HG03571 (cell line): ENCODE measurements at regions not wholly inside any gene's neighbourhood (a gene's known extent, or its start where the extent isn't known, plus 50 kb on each side); places are given as distances from the start of the nearest gene placed in this dataset.

Experiments
- ATAC-seq: cut with Tn5 transposase; IDR thresholded peaks from one replicate; pipeline ENCODE4 v1.9.1; 2021; ENCODE audit not compliant: unreplicated experiment

GRCh38 chr12:105783983-105784947 lies 354.5 kb downstream of the NUAK1 start:
- peak; percentile 78 for ATAC-seq

- no peak for ATAC-seq
These were observed 345.3 kb downstream of the NUAK1 start for GRCh38 chr12:105793421-105793820.

- ATAC-seq: no peak
These were observed 340.4 kb downstream of the NUAK1 start for GRCh38 chr12:105798256-105798845.

- ATAC-seq: no peak
These were observed 339.7 kb downstream of the NUAK1 start for GRCh38 chr12:105799103-105799502.

GRCh38 chr12:105801351-105801750 lies 337.4 kb downstream of the NUAK1 start:
- no peak for ATAC-seq

GRCh38 chr12:105803292-105803691 lies 335.5 kb downstream of the NUAK1 start:
- ATAC-seq: no peak

GRCh38 chr12:105804591-105805265 lies 334.0 kb downstream of the NUAK1 start:
- ATAC-seq: no peak

GRCh38 chr12:105805730-105806399 lies 332.9 kb downstream of the NUAK1 start:
- ATAC-seq: no peak

GRCh38 chr12:105806400-105806770 lies 332.4 kb downstream of the NUAK1 start:
- ATAC-seq: no peak

- ATAC-seq: no peak
These were observed 326.4 kb downstream of the NUAK1 start for GRCh38 chr12:105812366-105812765.

- ATAC-seq: no peak
These were observed 325.6 kb downstream of the NUAK1 start for GRCh38 chr12:105813201-105813600.

- no peak for ATAC-seq
These were observed 324.5 kb downstream of the NUAK1 start for GRCh38 chr12:105814283-105814682.

GRCh38 chr12:105819549-105819948 lies 319.2 kb downstream of the NUAK1 start:
- ATAC-seq: no peak

GRCh38 chr12:105820429-105821125 lies 318.2 kb downstream of the NUAK1 start:
- no peak for ATAC-seq

- ATAC-seq: no peak
These were observed 316.3 kb downstream of the NUAK1 start for GRCh38 chr12:105822131-105823105.

- ATAC-seq: no peak
These were observed 314.9 kb downstream of the NUAK1 start for GRCh38 chr12:105823810-105824209.

- ATAC-seq: no peak
These were observed 313.6 kb downstream of the NUAK1 start for GRCh38 chr12:105825141-105825540.

- no peak for ATAC-seq
These were observed 307.4 kb downstream of the NUAK1 start for GRCh38 chr12:105831372-105831771.

GRCh38 chr12:105832021-105832420 lies 306.7 kb downstream of the NUAK1 start:
- ATAC-seq: no peak
